Bone marrow (tissue), 2 donors: ENCODE measurements at regions not wholly inside any gene's neighbourhood (a gene's known extent, or its start where the extent isn't known, plus 50 kb on each side); places are given as distances from the start of the nearest gene placed in this dataset.

Experiments used
- DNase-seq, 2 donors: peaks; one replicate each; lab custom pipeline; 2025; lab: John Stamatoyannopoulos, UW

GRCh38 chr6:22621701-22622100, 52.3 kb downstream of the HDGFL1 start:
- DNase-seq, result no peak

- DNase-seq, result no peak
Observed at GRCh38 chr6:22622351-22622750, 53.0 kb downstream of the HDGFL1 start.

- no peak for DNase-seq
Observed at GRCh38 chr6:22622813-22623212, 53.4 kb downstream of the HDGFL1 start.

- no peak for DNase-seq
Observed at GRCh38 chr6:22627644-22628043, 58.3 kb downstream of the HDGFL1 start.

- no peak for DNase-seq
Observed at GRCh38 chr6:22631091-22631490, 61.7 kb downstream of the HDGFL1 start.

- no peak for DNase-seq
Observed at GRCh38 chr6:22632581-22633145, 63.3 kb downstream of the HDGFL1 start.

GRCh38 chr6:22636452-22636851, 67.1 kb downstream of the HDGFL1 start:
- DNase-seq, result no peak

GRCh38 chr6:22637782-22638181, 68.4 kb downstream of the HDGFL1 start:
- DNase-seq, result no peak

GRCh38 chr6:22638320-22638719, 69.0 kb downstream of the HDGFL1 start:
- DNase-seq, result no peak

GRCh38 chr6:22642254-22642653, 72.9 kb downstream of the HDGFL1 start:
- no peak for DNase-seq

GRCh38 chr6:22643780-22644179, 74.4 kb downstream of the HDGFL1 start:
- DNase-seq, result no peak

GRCh38 chr6:22647719-22648118, 78.4 kb downstream of the HDGFL1 start:
- no peak for DNase-seq

GRCh38 chr6:22651731-22652130, 82.4 kb downstream of the HDGFL1 start:
- no peak for DNase-seq

GRCh38 chr6:22653980-22654610, 84.7 kb downstream of the HDGFL1 start:
- DNase-seq, result no peak

- no peak for DNase-seq
Observed at GRCh38 chr6:22656706-22657351, 87.5 kb downstream of the HDGFL1 start.

- DNase-seq, result no peak
Observed at GRCh38 chr6:22657352-22657980, 88.1 kb downstream of the HDGFL1 start.

GRCh38 chr6:22658183-22658582, 88.8 kb downstream of the HDGFL1 start:
- DNase-seq, result no peak

- no peak for DNase-seq
Observed at GRCh38 chr6:22658934-22659333, 89.6 kb downstream of the HDGFL1 start.

- DNase-seq, result no peak
Observed at GRCh38 chr6:22664968-22665367, 95.6 kb downstream of the HDGFL1 start.

- no peak for DNase-seq
Observed at GRCh38 chr6:22666021-22666420, 96.7 kb downstream of the HDGFL1 start.

- no peak for DNase-seq
Observed at GRCh38 chr6:22666586-22666985, 97.2 kb downstream of the HDGFL1 start.

- no peak for DNase-seq
Observed at GRCh38 chr6:22667855-22668254, 98.5 kb downstream of the HDGFL1 start.

GRCh38 chr6:22668307-22668706, 98.9 kb downstream of the HDGFL1 start:
- DNase-seq, result no peak
